ENCODE measurements at regions not wholly inside any gene's neighbourhood (a gene's known extent, or its start where the extent isn't known, plus 50 kb on each side); places are given as distances from the start of the nearest gene placed in this dataset.
"Not testable (repeated sequence)": the region's sequence is repeated elsewhere in the genome, so short reads cannot be mapped to it uniquely, and the experiment has no call there.

GRCh38 chr15:81747482-81747881 lies 298.3 kb downstream of the MEX3B start:
- peak in 2 of 3 donors; percentile 8 to 41 for DNase-seq (ENCODE audit: low read depth in 2 of 3, low spot score in 2 of 3)

DNA sequence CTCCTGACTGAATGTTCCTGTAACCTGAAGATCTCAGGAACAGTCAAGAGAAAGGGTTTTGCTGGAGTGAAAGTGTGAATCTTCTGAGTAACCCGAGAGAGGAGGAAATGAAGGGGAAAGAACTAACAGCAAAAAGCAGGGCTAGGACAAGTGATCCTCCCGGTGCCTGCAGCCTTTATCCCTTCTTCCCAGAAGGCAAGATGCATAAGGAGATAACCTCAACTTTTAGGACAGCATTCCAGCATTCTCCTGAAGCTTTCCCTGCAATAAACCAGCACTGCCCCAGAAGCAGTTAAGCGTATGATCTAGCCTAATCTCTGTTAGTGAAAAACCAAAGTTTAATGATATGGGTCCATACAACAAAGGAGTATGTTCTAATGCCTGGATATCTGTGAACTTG lies 298.8 kb downstream of the MEX3B start:
- DNase-seq (ENCODE audit: low read depth in 2 of 3, low spot score in 2 of 3): no peak

- no peak for DNase-seq (ENCODE audit: low read depth in 2 of 3, low spot score in 2 of 3)
Measured at GRCh38 chr15:81744364-81744763, 301.5 kb downstream of the MEX3B start.

- DNase-seq (ENCODE audit: low read depth in 2 of 3, low spot score in 2 of 3): no peak
Measured at GRCh38 chr15:81740416-81740815, 305.4 kb downstream of the MEX3B start.

GRCh38 chr15:81729340-81729739 lies 316.5 kb downstream of the MEX3B start:
- DNase-seq (ENCODE audit: low read depth in 2 of 3, low spot score in 2 of 3): no peak

- DNase-seq (ENCODE audit: low read depth in 2 of 3, low spot score in 2 of 3): no peak
Measured at GRCh38 chr15:81728726-81729125, 317.1 kb downstream of the MEX3B start.

DNA sequence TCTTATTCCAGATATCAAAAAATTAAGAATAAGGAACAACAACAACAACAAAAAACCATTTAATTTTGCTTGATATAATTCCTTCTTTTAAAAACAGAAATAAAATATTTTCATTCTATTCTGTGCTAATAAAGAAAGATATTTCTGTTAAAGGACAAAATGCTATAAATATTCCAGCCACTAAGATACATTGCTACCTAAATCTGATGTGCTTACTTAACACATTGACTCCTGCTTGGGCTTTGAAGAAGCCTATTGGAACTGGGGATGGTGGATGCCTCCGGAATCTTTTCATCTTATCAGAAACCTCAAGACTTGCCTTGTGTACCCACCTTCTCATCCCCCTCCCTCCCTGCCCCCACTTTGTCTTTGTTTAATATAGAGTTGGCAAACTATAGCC lies 320.2 kb downstream of the MEX3B start:
- DNase-seq (ENCODE audit: low read depth in 2 of 3, low spot score in 2 of 3): no peak

- DNase-seq (ENCODE audit: low read depth in 2 of 3, low spot score in 2 of 3): no peak
Measured at GRCh38 chr15:81724536-81724935, 321.3 kb downstream of the MEX3B start.

DNA sequence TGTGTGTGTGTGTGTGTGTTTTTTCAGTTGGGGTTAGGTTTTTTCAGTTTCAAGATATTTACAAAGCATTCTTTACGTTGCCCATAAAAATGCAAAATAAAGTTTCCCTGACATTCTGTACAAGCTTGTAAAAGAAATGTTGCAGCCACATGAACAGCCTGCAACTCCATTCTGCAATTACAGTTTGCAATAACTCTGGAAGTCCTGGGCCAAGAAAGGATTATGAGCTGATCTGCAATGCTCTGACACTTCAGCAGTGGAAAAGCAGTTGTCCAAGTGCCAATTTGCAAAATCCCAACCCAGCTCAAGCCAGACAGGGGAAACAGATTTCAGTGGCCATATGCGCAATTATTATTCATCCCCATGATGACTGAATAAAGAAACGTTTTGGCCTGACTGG lies 322.1 kb downstream of the MEX3B start:
- DNase-seq (ENCODE audit: low read depth in 2 of 3, low spot score in 2 of 3): no peak

GRCh38 chr15:81723113-81723651 lies 322.6 kb downstream of the MEX3B start:
- no peak for DNase-seq (ENCODE audit: low read depth in 2 of 3, low spot score in 2 of 3)

- not testable (repeated sequence) for DNase-seq (ENCODE audit: low read depth in 2 of 3, low spot score in 2 of 3)
Measured at GRCh38 chr15:81716468-81716867, 329.4 kb downstream of the MEX3B start.

DNA sequence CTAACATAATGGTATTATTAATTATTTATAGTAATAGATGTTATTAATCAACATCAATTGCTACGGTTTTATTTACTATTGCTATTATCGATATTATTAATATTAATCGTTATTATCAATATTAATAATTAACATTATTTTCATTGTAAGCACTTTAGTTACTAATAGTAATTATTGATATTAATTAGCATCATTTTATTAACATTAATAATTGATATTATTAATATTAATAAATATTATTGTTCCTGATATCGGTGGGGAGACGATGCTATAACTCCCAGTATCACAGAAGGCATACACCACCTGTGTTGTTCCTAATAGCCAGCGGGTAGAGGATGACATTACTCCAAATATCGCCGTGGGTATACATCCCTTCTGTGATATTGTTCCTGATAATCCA lies 335.5 kb downstream of the MEX3B start:
- DNase-seq (ENCODE audit: low read depth in 2 of 3, low spot score in 2 of 3): no peak

DNA sequence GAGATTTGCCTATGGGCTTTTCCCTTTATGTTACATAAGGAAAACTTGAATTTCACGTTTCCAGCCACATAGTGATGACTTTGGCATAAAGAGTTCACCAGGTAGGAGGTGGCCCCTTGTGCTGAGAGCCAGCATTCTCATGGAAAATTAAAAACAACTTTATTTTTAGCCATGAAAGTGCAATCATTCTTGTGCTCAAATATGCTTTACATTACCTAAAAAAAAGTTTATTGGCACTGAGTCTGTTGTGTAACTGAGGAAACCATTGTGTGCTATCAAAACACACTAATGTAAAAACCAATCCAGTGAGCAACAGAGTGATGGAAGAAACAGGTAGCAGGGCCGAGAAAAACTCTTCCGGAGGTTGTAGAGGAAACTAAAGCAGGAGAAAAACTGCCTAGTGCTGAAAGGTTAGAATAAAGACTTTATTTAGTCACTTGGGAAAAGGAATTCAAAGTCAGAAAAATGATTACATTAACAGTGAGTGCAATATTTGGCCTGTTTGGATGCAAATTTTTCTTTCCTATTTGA lies 332.9 kb upstream of the TMC3 start:
- DNase-seq (ENCODE audit: low read depth in 2 of 3, low spot score in 2 of 3): not testable (repeated sequence)

- not testable (repeated sequence) for DNase-seq (ENCODE audit: low read depth in 2 of 3, low spot score in 2 of 3)
Measured at GRCh38 chr15:81705727-81706126, 331.7 kb upstream of the TMC3 start.

DNA sequence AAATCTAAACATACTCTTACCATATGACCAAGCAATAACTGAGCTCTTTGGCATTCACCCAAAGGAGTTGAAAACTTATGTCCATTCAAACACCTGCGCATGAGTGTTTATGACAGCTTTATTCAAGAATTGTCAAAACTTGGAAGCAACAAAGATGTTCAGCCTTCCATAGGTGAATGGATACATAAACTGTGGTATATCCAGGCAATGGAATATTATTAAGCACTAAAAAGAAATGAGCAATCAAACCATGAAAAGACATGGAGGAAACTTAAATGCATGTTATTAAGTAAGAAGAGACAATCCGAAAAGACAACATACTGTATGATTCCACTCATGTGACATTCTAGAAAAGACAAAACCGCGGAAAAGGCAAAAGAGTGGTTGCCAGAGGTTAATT lies 312.0 kb upstream of the TMC3 start:
- no peak for DNase-seq (ENCODE audit: low read depth in 2 of 3, low spot score in 2 of 3)

GRCh38 chr15:81685237-81685636 lies 311.2 kb upstream of the TMC3 start:
- no peak for DNase-seq (ENCODE audit: low read depth in 2 of 3, low spot score in 2 of 3)

DNA sequence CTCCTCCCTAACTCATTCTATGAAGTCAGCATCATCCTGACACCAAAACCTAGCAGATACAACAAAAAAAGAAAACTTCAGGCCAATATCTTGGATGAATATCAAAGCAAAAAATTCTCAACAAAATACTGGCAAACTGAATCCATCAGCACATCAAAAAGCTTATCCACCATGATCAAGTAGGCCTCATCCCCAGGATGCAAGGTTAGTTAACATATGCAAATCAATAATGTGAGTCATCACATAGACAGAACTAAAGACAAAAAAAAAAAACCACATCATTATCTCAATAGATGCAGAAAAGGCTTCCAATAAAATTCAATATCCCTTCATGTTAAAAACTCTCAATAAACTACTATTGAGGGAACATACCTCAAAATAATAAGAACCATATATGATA lies 306.8 kb upstream of the TMC3 start:
- no peak for DNase-seq (ENCODE audit: low read depth in 2 of 3, low spot score in 2 of 3)

GRCh38 chr15:81666839-81667238 lies 292.8 kb upstream of the TMC3 start:
- DNase-seq (ENCODE audit: low read depth in 2 of 3, low spot score in 2 of 3): peak in 1 of 3 donors; percentile 4

GRCh38 chr15:81660976-81661375 lies 287.0 kb upstream of the TMC3 start:
- no peak for DNase-seq (ENCODE audit: low read depth in 2 of 3, low spot score in 2 of 3)

DNA sequence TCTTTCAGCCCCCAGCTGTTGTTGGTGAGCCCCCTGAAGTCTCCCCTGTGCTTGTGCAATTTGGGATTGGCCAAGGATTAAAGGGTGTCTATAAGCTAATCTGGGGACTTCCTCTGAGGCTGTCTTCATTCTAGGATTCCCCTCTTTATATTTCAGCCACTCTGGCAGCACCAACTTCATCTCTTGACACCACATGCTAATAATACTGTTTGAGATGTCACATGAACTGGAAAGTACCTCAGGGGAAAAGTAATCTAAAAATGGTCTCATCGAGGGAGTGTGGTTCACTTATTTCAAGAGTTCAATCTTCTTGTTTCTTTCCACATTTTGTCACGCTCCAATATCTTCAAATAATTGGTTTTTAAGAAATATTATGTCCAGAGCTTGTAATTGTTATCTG lies 279.2 kb upstream of the TMC3 start:
- no peak for DNase-seq (ENCODE audit: low read depth in 2 of 3, low spot score in 2 of 3)

- DNase-seq (ENCODE audit: low read depth in 2 of 3, low spot score in 2 of 3): no peak
Measured at GRCh38 chr15:81645470-81645869, 271.5 kb upstream of the TMC3 start.

GRCh38 chr15:81643771-81644170 lies 269.8 kb upstream of the TMC3 start:
- no peak for DNase-seq (ENCODE audit: low read depth in 2 of 3, low spot score in 2 of 3)

DNA sequence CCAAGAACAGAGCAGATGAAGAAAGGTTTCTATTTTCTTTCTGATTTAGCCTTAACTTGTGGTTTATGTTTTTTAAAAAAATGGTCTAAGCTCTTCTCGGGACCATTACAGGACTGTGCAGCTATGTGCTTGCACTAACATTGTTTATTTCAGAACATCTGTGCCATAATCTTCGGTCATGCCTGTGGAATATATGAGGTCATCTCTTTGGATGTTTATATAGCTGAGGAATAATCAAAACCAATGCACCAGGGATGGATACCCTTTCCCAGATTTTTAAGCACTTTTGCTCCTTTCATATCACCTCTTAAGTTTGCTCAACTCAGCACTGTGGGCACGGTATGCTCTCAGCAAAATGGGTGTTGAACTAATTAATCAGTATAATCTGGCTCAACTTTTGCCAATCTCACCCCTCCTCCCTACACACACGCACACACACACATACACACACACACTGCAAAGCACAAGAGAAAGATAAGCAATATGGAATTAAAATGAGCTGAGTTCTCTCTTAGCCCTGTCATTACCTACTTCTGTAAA lies 268.5 kb upstream of the TMC3 start:
- DNase-seq (ENCODE audit: low read depth in 2 of 3, low spot score in 2 of 3): no peak

Data from hematopoietic multipotent progenitor cell (in vitro differentiated cells).